HEK293 (cell line): ENCODE measurements at regions not wholly inside any gene's neighbourhood (a gene's known extent, or its start where the extent isn't known, plus 50 kb on each side); places are given as distances from the start of the nearest gene placed in this dataset.

Experiments
- EGR2 ChIP-seq: fragments of 450-650 bp; formaldehyde crosslinking; IDR thresholded peaks from 2 replicates; pipeline ENCODE4 v1.5.1; 2016; ENCODE audit warnings: low read depth, missing biosample characterization, missing genetic modification characterization
- GFI1B ChIP-seq: fragments of 450-650 bp; formaldehyde crosslinking; IDR thresholded peaks from 2 replicates; pipeline ENCODE4 v1.5.1; 2016; ENCODE audit warnings: missing biosample characterization, missing genetic modification characterization
- GLI2 ChIP-seq: fragments of 450-650 bp; formaldehyde crosslinking; IDR thresholded peaks from 2 replicates; pipeline ENCODE4; 2017; ENCODE audit warnings: missing biosample characterization, missing genetic modification characterization, low read depth, borderline replicate concordance
- HOXD13 ChIP-seq: sonication (generic); formaldehyde crosslinking; IDR thresholded peaks from 2 replicates; pipeline ENCODE4 v1.8.0; 2022; ENCODE audit warnings: missing genetic modification reagents, borderline replicate concordance
- SCRT1 ChIP-seq: fragments of 450-650 bp; formaldehyde crosslinking; IDR thresholded peaks from 2 replicates; pipeline ENCODE4 v1.5.1; 2016; ENCODE audit warnings: missing biosample characterization, missing genetic modification characterization, borderline replicate concordance
- SP7 ChIP-seq: fragments of 450-650 bp; formaldehyde crosslinking; IDR thresholded peaks from 2 replicates; pipeline ENCODE4 v1.5.1; 2016; ENCODE audit warnings: missing biosample characterization, missing genetic modification characterization
- TRIM28 ChIP-seq: IDR thresholded peaks from 2 replicates; pipeline ENCODE4 v1.6.1; 2011; ENCODE audit warnings: low read length, control low read depth, borderline replicate concordance
- ZBTB17 ChIP-seq: fragments of 450-650 bp; formaldehyde crosslinking; IDR thresholded peaks from 2 replicates; pipeline ENCODE4 v1.5.1; 2016; ENCODE audit warnings: missing biosample characterization, missing genetic modification characterization
- ZBTB8A ChIP-seq: fragments of 450-650 bp; formaldehyde crosslinking; IDR thresholded peaks from 2 replicates; pipeline ENCODE4 v1.5.1; 2016; ENCODE audit warnings: missing biosample characterization, missing genetic modification characterization
- ZFHX2 ChIP-seq: fragments of 450-650 bp; formaldehyde crosslinking; conservative IDR thresholded peaks from 2 replicates; pipeline ENCODE4 v1.5.1; 2016; ENCODE audit warnings: missing biosample characterization, missing genetic modification characterization
- ZNF121 ChIP-seq: fragments of 450-650 bp; formaldehyde crosslinking; IDR thresholded peaks from 2 replicates; pipeline ENCODE4 v1.5.1; 2016; ENCODE audit warnings: missing biosample characterization, missing genetic modification characterization
- ZNF239 ChIP-seq: fragments of 450-650 bp; formaldehyde crosslinking; IDR thresholded peaks from 2 replicates; pipeline ENCODE4 v1.5.1; 2016; ENCODE audit warnings: missing biosample characterization, missing genetic modification characterization
- ZNF335 ChIP-seq: fragments of 450-650 bp; formaldehyde crosslinking; conservative IDR thresholded peaks from 2 replicates; pipeline ENCODE4 v1.5.1; 2016; ENCODE audit warnings: missing biosample characterization, missing genetic modification characterization
- ZNF350 ChIP-seq: fragments of 450-650 bp; formaldehyde crosslinking; IDR thresholded peaks from 2 replicates; pipeline ENCODE4 v1.5.0; 2017; ENCODE audit warnings: missing biosample characterization, mild to moderate bottlenecking, missing genetic modification characterization
- ZNF404 ChIP-seq: fragments of 450-650 bp; formaldehyde crosslinking; IDR thresholded peaks from 2 replicates; pipeline ENCODE4 v1.5.1; 2017; ENCODE audit warnings: missing biosample characterization, missing genetic modification characterization
- ZNF433 ChIP-seq: fragments of 450-650 bp; formaldehyde crosslinking; IDR thresholded peaks from 2 replicates; pipeline ENCODE4 v1.5.1; 2016; ENCODE audit warnings: missing biosample characterization, missing genetic modification characterization, low read depth
- ZNF549 ChIP-seq: fragments of 450-650 bp; IDR thresholded peaks from 2 replicates; pipeline ENCODE4 v1.5.1; 2018; ENCODE audit warnings: missing biosample characterization, missing genetic modification characterization, mild to moderate bottlenecking, inconsistent platforms, moderate library complexity
- ZNF560 ChIP-seq: fragments of 450-650 bp; formaldehyde crosslinking; IDR thresholded peaks from 2 replicates; pipeline ENCODE4 v1.5.1; 2017; ENCODE audit warnings: missing biosample characterization, missing genetic modification characterization, borderline replicate concordance
- ZNF571 ChIP-seq: fragments of 450-650 bp; formaldehyde crosslinking; IDR thresholded peaks from 2 replicates; pipeline ENCODE4 v1.5.0; 2017; ENCODE audit warnings: missing biosample characterization, missing genetic modification characterization
- ZNF600 ChIP-seq: fragments of 450-650 bp; formaldehyde crosslinking; IDR thresholded peaks from 2 replicates; pipeline ENCODE4 v1.5.1; 2016; ENCODE audit warnings: missing biosample characterization, missing genetic modification characterization
- ZNF654 ChIP-seq: fragments of 450-650 bp; formaldehyde crosslinking; IDR thresholded peaks from 2 replicates; pipeline ENCODE4 v1.5.1; 2016; ENCODE audit warnings: low read depth, missing biosample characterization, missing genetic modification characterization
- ZNF664 ChIP-seq: fragments of 450-650 bp; formaldehyde crosslinking; IDR thresholded peaks from 2 replicates; pipeline ENCODE4 v1.5.1; 2016; ENCODE audit warnings: missing biosample characterization, missing genetic modification characterization
- ZNF791 ChIP-seq: fragments of 450-650 bp; formaldehyde crosslinking; IDR thresholded peaks from 2 replicates; pipeline ENCODE4 v1.5.1; 2016; ENCODE audit warnings: missing biosample characterization, missing genetic modification characterization
- ZNF837 ChIP-seq: fragments of 450-650 bp; formaldehyde crosslinking; IDR thresholded peaks from 2 replicates; pipeline ENCODE4 v1.5.1; 2016; ENCODE audit warnings: missing biosample characterization, missing genetic modification characterization
- TF ChIP-seq, protein P1 (sequence below): fragments of 450-650 bp; formaldehyde crosslinking; IDR thresholded peaks from 2 replicates; pipeline ENCODE4 v1.5.1; 2016; ENCODE audit warnings: missing biosample characterization, missing genetic modification characterization
- TF ChIP-seq, protein P2 (sequence below): fragments of 450-650 bp; formaldehyde crosslinking; optimal IDR thresholded peaks from 2 replicates; pipeline ENCODE3; 2016; ENCODE audit warnings: missing biosample characterization, mild to moderate bottlenecking, missing genetic modification characterization
- TF ChIP-seq, protein P3 (sequence below): fragments of 450-650 bp; formaldehyde crosslinking; IDR thresholded peaks from 2 replicates; pipeline ENCODE4 v1.5.1; 2016; ENCODE audit warnings: missing biosample characterization, missing genetic modification characterization
- TF ChIP-seq, protein P4 (sequence below): fragments of 450-650 bp; formaldehyde crosslinking; IDR thresholded peaks from 2 replicates; pipeline ENCODE4 v1.5.1; 2016; ENCODE audit warnings: missing biosample characterization, missing genetic modification characterization
- TF ChIP-seq, protein P5 (sequence below): fragments of 450-650 bp; formaldehyde crosslinking; IDR thresholded peaks from 2 replicates; pipeline ENCODE4 v1.5.1; 2016; ENCODE audit warnings: missing biosample characterization, missing genetic modification characterization
- TF ChIP-seq, protein P6 (sequence below): fragments of 450-650 bp; formaldehyde crosslinking; IDR thresholded peaks from 2 replicates; pipeline ENCODE4 v1.5.1; 2017; ENCODE audit warnings: missing biosample characterization, missing genetic modification characterization

DNA sequence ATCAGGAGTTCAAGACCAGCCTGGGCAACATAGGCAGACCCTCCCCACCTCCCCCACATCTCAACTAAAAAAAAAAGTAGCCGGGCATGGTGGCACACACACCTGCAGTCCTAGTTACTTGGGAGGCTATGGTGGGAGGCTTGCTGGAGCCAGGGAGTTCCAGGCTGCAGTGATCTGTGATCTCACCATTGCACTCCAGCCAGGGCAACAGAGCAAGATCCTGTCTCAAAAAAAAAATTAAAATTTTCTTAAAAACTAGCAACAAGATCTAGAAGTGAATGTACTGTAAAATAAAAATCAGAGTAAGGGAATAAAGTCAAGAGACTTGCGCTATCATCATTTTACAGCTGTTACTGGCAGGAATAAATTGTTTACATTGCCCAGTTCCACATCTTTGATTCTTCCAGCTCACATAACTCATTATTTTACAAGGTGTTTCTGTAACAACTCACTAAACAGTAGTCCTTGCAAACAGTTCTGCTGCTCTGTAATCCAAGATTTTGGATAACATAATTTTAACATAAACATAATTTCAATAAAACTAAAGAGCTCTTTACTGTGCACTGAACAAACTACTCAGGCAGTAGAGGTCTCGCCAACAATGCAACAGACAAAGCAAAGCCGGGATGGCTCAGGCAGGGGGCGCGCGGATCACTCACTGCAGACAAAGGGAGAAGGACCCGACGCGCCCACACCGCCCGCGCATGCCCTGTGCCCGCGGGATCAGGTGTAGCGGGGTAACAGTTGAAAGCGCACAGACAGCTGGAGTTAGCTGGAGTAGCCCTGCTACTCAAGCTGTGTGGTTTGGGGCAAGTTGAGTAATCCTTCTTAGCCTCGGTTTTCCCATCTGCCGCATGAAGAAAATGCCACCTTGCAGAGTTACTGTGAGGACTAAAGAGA, 73.3 kb upstream of the NFE2L3 start (continued):
- TF ChIP-seq ZNF560 (no peak), ZNF404 (tag by site-specific recombination) (no peak), ZNF335 (peak; percentile 89), GLI2 (tag by site-specific recombination) (no peak), ZNF654 (tag by site-specific recombination) (peak; percentile 19; the same call in 1 of the 2 replicates), HOXD13 (no peak), SP7 (tag by site-specific recombination) (no peak), ZNF664 (tag by site-specific recombination) (peak; percentile 17; the same call in 1 of the 2 replicates), EGR2 (tag by site-specific recombination) (peak; percentile 66), GFI1B (tag by site-specific recombination) (0 out of 2 replicates have a peak, but pooled peaks have one; percentile 18), ZNF350 (tag by site-specific recombination) (no peak), ZNF433 (tag by site-specific recombination) (no peak), ZNF549 (tag by site-specific recombination) (no peak), ZNF571 (tag by site-specific recombination) (no peak), ZBTB17 (tag by site-specific recombination) (peak; percentile 1; the same call in 1 of the 2 replicates), ZNF600 (tag by site-specific recombination) (no peak), ZBTB8A (tag by site-specific recombination) (peak; percentile 87), ZNF121 (peak; percentile 95), SCRT1 (tag by site-specific recombination) (0 out of 2 replicates have a peak, but pooled peaks have one; percentile 17), TRIM28 (no peak), ZNF239 (tag by site-specific recombination) (no peak), ZNF837 (tag by site-specific recombination) (no peak), ZNF791 (tag by site-specific recombination) (no peak), ZFHX2 (peak; percentile 81)
- TF ChIP-seq, protein P1, sequence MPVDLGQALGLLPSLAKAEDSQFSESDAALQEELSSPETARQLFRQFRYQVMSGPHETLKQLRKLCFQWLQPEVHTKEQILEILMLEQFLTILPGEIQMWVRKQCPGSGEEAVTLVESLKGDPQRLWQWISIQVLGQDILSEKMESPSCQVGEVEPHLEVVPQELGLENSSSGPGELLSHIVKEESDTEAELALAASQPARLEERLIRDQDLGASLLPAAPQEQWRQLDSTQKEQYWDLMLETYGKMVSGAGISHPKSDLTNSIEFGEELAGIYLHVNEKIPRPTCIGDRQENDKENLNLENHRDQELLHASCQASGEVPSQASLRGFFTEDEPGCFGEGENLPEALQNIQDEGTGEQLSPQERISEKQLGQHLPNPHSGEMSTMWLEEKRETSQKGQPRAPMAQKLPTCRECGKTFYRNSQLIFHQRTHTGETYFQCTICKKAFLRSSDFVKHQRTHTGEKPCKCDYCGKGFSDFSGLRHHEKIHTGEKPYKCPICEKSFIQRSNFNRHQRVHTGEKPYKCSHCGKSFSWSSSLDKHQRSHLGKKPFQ (tag by site-specific recombination), result no peak
- TF ChIP-seq, protein P2, sequence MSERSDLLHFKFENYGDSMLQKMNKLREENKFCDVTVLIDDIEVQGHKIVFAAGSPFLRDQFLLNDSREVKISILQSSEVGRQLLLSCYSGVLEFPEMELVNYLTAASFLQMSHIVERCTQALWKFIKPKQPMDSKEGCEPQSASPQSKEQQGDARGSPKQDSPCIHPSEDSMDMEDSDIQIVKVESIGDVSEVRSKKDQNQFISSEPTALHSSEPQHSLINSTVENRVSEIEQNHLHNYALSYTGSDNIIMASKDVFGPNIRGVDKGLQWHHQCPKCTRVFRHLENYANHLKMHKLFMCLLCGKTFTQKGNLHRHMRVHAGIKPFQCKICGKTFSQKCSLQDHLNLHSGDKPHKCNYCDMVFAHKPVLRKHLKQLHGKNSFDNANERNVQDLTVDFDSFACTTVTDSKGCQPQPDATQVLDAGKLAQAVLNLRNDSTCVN (tag by site-specific recombination), result peak; percentile 59
- TF ChIP-seq, protein P3, sequence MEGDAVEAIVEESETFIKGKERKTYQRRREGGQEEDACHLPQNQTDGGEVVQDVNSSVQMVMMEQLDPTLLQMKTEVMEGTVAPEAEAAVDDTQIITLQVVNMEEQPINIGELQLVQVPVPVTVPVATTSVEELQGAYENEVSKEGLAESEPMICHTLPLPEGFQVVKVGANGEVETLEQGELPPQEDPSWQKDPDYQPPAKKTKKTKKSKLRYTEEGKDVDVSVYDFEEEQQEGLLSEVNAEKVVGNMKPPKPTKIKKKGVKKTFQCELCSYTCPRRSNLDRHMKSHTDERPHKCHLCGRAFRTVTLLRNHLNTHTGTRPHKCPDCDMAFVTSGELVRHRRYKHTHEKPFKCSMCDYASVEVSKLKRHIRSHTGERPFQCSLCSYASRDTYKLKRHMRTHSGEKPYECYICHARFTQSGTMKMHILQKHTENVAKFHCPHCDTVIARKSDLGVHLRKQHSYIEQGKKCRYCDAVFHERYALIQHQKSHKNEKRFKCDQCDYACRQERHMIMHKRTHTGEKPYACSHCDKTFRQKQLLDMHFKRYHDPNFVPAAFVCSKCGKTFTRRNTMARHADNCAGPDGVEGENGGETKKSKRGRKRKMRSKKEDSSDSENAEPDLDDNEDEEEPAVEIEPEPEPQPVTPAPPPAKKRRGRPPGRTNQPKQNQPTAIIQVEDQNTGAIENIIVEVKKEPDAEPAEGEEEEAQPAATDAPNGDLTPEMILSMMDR (tag by site-specific recombination), result peak; percentile 49; the same call in 1 of the 2 replicates
- TF ChIP-seq, protein P4, sequence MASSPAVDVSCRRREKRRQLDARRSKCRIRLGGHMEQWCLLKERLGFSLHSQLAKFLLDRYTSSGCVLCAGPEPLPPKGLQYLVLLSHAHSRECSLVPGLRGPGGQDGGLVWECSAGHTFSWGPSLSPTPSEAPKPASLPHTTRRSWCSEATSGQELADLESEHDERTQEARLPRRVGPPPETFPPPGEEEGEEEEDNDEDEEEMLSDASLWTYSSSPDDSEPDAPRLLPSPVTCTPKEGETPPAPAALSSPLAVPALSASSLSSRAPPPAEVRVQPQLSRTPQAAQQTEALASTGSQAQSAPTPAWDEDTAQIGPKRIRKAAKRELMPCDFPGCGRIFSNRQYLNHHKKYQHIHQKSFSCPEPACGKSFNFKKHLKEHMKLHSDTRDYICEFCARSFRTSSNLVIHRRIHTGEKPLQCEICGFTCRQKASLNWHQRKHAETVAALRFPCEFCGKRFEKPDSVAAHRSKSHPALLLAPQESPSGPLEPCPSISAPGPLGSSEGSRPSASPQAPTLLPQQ (tag by site-specific recombination), result no peak
- TF ChIP-seq, protein P5, sequence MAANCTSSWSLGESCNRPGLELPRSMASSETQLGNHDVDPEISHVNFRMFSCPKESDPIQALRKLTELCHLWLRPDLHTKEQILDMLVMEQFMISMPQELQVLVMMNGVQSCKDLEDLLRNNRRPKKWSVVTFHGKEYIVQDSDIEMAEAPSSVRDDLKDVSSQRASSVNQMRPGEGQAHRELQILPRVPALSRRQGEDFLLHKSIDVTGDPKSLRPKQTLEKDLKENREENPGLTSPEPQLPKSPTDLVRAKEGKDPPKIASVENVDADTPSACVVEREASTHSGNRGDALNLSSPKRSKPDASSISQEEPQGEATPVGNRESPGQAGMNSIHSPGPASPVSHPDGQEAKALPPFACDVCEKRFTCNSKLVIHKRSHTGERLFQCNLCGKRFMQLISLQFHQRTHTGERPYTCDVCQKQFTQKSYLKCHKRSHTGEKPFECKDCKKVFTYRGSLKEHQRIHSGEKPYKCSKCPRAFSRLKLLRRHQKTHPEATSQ, result no peak
- TF ChIP-seq, protein P6, sequence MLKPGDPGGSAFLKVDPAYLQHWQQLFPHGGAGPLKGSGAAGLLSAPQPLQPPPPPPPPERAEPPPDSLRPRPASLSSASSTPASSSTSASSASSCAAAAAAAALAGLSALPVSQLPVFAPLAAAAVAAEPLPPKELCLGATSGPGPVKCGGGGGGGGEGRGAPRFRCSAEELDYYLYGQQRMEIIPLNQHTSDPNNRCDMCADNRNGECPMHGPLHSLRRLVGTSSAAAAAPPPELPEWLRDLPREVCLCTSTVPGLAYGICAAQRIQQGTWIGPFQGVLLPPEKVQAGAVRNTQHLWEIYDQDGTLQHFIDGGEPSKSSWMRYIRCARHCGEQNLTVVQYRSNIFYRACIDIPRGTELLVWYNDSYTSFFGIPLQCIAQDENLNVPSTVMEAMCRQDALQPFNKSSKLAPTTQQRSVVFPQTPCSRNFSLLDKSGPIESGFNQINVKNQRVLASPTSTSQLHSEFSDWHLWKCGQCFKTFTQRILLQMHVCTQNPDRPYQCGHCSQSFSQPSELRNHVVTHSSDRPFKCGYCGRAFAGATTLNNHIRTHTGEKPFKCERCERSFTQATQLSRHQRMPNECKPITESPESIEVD (tag by site-specific recombination), result peak; percentile 66
